ENCODE measurements at regions not wholly inside any gene's neighbourhood (a gene's known extent, or its start where the extent isn't known, plus 50 kb on each side); places are given as distances from the start of the nearest gene placed in this dataset.

GRCh38 chr1:221796700-221797099 is 54.8 kb upstream of the DUSP10 start:
- no peak for DNase-seq

DNA sequence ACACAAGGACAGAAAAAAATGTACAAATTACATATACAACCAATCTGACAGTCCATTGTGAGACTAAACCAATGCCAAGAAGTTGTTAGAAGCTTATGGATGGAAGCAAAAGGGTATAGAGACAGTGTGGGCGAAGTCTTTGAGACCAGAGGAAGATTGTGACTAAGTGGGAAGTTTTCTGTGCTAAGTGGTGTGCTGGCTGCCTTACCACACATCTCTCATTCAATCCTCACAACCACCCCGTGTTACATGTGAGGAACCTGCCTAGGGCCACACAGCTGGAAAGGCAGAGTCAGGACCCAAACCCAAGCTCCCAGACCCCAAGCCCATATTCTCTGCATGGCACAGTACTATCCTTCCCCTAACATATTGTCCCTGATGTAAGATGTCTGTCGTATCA is 53.5 kb upstream of the DUSP10 start:
- no peak for DNase-seq

DNA sequence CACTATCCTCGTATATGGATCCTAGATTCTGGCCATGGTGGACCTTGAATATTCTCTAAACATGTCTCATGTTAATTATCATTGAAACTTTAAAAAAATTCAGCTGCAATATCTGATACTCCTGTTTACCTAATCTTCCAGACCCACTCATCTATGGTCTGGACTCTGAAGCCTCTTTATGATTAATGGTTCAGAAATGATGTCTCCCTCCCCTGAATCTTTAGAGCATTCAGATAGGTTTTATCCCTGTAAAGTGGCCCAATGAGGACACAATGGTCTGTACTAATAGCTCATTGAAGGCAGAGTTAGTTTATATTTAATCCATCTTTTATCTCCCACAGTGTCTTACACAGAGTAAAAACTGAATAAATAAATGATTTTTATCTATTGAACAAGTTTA is 53.0 kb upstream of the DUSP10 start:
- DNase-seq, result no peak

DNA sequence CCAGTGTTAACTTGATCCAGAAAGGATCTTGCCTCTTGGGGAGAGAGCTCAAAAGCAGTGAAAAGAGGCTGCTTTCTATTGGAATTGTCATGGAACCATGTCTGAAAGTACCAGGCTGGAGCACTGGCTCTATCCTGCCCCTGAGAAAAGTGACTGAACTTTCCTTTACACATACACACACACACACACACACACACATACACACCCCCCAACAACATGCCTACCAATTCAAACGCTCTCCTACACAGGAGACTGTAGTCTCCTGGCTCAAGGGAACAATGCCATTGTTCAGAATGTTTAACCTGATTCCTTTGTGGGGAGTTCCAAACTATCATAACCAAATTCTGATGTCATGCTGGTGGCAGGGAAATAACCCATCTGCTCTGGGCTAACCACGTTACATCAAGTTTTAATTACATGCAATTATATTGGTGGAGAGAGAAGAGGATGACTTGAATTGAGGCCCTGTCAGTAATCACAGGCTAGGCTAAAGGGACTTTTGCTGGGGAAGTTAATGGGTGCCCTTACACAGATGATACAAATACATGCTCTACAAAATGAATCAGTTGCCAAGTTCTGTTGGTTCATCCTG is 52.3 kb upstream of the DUSP10 start:
- no peak for DNase-seq

DNA sequence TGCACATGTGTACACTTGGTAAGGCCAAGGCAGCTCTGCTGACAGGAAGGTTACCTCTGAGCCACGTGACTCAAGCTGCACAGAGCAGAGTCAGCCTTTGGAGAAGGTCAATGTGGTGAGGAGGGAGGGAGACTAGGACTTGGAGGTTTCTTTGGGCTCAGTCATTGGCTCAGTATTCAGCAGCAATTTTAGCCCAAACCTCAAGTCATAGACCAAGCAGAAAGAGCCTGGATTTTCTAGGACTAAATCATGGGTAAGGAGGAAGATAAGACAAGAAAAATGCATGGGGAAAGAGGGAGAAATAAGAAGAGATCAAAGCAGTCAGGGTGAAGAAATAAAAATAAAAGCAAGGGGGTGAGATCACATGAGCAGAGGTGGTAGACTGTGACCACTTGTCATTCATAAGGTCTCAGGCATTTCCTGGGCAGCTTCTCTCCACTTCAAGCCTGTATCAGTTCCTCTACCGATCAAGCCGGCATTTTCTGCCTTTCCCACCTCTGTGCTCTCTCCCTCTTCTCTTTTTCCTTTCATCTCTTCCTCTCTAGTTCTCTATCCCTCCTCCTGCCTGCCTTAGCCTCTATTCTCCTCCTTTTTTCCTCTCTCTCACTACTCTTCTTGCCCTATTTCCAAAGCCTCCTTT is 51.7 kb upstream of the DUSP10 start:
- DNase-seq, result no peak

GRCh38 chr1:221791846-221792245 is 50.0 kb upstream of the DUSP10 start:
- no peak for DNase-seq
